ENCODE measurements at regions not wholly inside any gene's neighbourhood (a gene's known extent, or its start where the extent isn't known, plus 50 kb on each side); places are given as distances from the start of the nearest gene placed in this dataset.

- no peak overlapping the region for H3K9ac ChIP-seq (ENCODE audit: low read length)
- H3K27ac ChIP-seq (ENCODE audit: low read depth, low read length) = no peak overlapping the region
- no peak overlapping the region for H3K23ac ChIP-seq (ENCODE audit: low read length)
- no peaks in the 10 kb centered on the region for H3K27me3 ChIP-seq (ENCODE audit: insufficient read depth, low read length, poor library complexity)
- no peak overlapping the region for H2AK5ac ChIP-seq (ENCODE audit: low read length)
- no peaks in the 10 kb centered on the region for H3K36me3 ChIP-seq (ENCODE audit: control insufficient read depth, insufficient read depth, low read length)
- H3K4me3 ChIP-seq (ENCODE audit: low read length) = no peak overlapping the region
- WGBS (ENCODE audit: extremely low coverage, insufficient coverage, low lambda C conversion rate) = no CpG with 5 or more reads among the region's 3 CpGs
- H3K4me2 ChIP-seq (ENCODE audit: low read length) = no peak overlapping the region
- no peak overlapping the region for H3K4ac ChIP-seq (ENCODE audit: low read depth, low read length)
- no peaks in the 10 kb centered on the region for H3K79me1 ChIP-seq (ENCODE audit: low read length)
- no peak overlapping the region for H4K5ac ChIP-seq (ENCODE audit: low read length)
- H4K8ac ChIP-seq (ENCODE audit: low read depth, low read length) = no peak overlapping the region
- no peak overlapping the region for H2BK5ac ChIP-seq (ENCODE audit: low read length)
- H2BK120ac ChIP-seq (ENCODE audit: low read depth, low read length) = no peak overlapping the region
- H3K79me2 ChIP-seq (ENCODE audit: control insufficient read depth, insufficient read depth, low read length) = no peaks in the 10 kb centered on the region
- H3K4me1 ChIP-seq (ENCODE audit: control insufficient read depth, low read depth, low read length) = peaks cover 2% of the 10 kb centered on the region
- no peak for DNase-seq
- no peak overlapping the region for H2BK15ac ChIP-seq (replicated peaks; ENCODE audit: low read depth)
- H3K56ac ChIP-seq (ENCODE audit: low read length) = no peak overlapping the region
- H3K18ac ChIP-seq (ENCODE audit: low read length) = no peak overlapping the region
Observed at GRCh38 chr18:45186832-45187231, 428.4 kb upstream of the SLC14A2 start.

GRCh38 chr18:45191795-45192194, 423.5 kb upstream of the SLC14A2 start:
- no peak overlapping the region for H3K9ac ChIP-seq (ENCODE audit: low read length)
- H4K5ac ChIP-seq (ENCODE audit: low read length) = no peak overlapping the region
- H3K18ac ChIP-seq (ENCODE audit: low read length) = no peak overlapping the region
- H3K36me3 ChIP-seq (ENCODE audit: control insufficient read depth, insufficient read depth, low read length) = no peaks in the 10 kb centered on the region
- H2BK5ac ChIP-seq (ENCODE audit: low read length) = no peak overlapping the region
- H2AK5ac ChIP-seq (ENCODE audit: low read length) = no peak overlapping the region
- H3K4me1 ChIP-seq (ENCODE audit: control insufficient read depth, low read depth, low read length) = peaks cover 2% of the 10 kb centered on the region
- no CpG with 5 or more reads among the region's 1 CpG for WGBS (ENCODE audit: extremely low coverage, insufficient coverage, low lambda C conversion rate)
- H3K4me3 ChIP-seq (ENCODE audit: low read length) = no peak overlapping the region
- H3K56ac ChIP-seq (ENCODE audit: low read length) = no peak overlapping the region
- no peaks in the 10 kb centered on the region for H3K27me3 ChIP-seq (ENCODE audit: insufficient read depth, low read length, poor library complexity)
- no peak overlapping the region for H3K4ac ChIP-seq (ENCODE audit: low read depth, low read length)
- no peak overlapping the region for H2BK15ac ChIP-seq (replicated peaks; ENCODE audit: low read depth)
- no peak overlapping the region for H3K4me2 ChIP-seq (ENCODE audit: low read length)
- no peak overlapping the region for H4K8ac ChIP-seq (ENCODE audit: low read depth, low read length)
- no peaks in the 10 kb centered on the region for H3K79me2 ChIP-seq (ENCODE audit: control insufficient read depth, insufficient read depth, low read length)
- H2BK120ac ChIP-seq (ENCODE audit: low read depth, low read length) = no peak overlapping the region
- H3K27ac ChIP-seq (ENCODE audit: low read depth, low read length) = no peak overlapping the region
- H3K79me1 ChIP-seq (ENCODE audit: low read length) = no peaks in the 10 kb centered on the region
- no peak for DNase-seq
- H3K23ac ChIP-seq (ENCODE audit: low read length) = no peak overlapping the region

GRCh38 chr18:45197526-45197970, 417.7 kb upstream of the SLC14A2 start:
- Histone ChIP-seq H3K4me1 (ENCODE audit: control insufficient read depth, low read depth, low read length) (no peaks in the 10 kb centered on the region), H3K4me3 (ENCODE audit: low read length) (no peak overlapping the region), H3K18ac (ENCODE audit: low read length) (no peak overlapping the region), H3K27ac (ENCODE audit: low read depth, low read length) (no peak overlapping the region), H3K56ac (ENCODE audit: low read length) (no peak overlapping the region), H3K4me2 (ENCODE audit: low read length) (no peak overlapping the region), H2AK5ac (ENCODE audit: low read length) (no peak overlapping the region), H3K27me3 (ENCODE audit: insufficient read depth, low read length, poor library complexity) (no peaks in the 10 kb centered on the region), H4K5ac (ENCODE audit: low read length) (no peak overlapping the region), H3K9ac (ENCODE audit: low read length) (no peak overlapping the region), H3K36me3 (ENCODE audit: control insufficient read depth, insufficient read depth, low read length) (no peaks in the 10 kb centered on the region), H4K8ac (ENCODE audit: low read depth, low read length) (no peak overlapping the region), H3K4ac (ENCODE audit: low read depth, low read length) (no peak overlapping the region), H3K23ac (ENCODE audit: low read length) (no peak overlapping the region), H3K79me1 (ENCODE audit: low read length) (no peaks in the 10 kb centered on the region), H3K79me2 (ENCODE audit: control insufficient read depth, insufficient read depth, low read length) (no peaks in the 10 kb centered on the region), H2BK5ac (ENCODE audit: low read length) (no peak overlapping the region), H2BK15ac (replicated peaks; ENCODE audit: low read depth) (no peak overlapping the region), H2BK120ac (ENCODE audit: low read depth, low read length) (no peak overlapping the region)
- no CpG with 5 or more reads among the region's 5 CpGs for WGBS (ENCODE audit: extremely low coverage, insufficient coverage, low lambda C conversion rate)
- no peak for DNase-seq

DNA sequence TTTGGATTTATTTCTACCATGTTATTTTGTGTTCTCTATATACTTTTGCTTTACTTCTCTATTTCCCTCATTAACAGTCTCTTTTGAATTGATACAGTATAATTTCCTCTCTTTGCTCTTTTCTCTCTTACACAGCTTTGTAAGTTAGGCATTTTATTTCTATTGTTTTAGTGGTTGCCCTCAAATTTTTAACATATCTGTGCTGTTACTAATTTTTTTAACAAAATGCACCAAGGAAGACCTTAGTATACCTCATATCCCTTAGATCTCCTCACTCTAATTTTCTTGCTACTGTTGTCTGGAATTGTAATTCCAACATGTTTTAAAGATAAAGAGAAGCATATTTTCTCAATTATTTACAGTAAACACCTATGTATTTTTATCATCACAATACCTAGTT, 416.8 kb upstream of the SLC14A2 start:
- no peaks in the 10 kb centered on the region for H3K79me2 ChIP-seq (ENCODE audit: control insufficient read depth, insufficient read depth, low read length)
- no peak for DNase-seq
- no peak overlapping the region for H3K27ac ChIP-seq (ENCODE audit: low read depth, low read length)
- H2BK5ac ChIP-seq (ENCODE audit: low read length) = no peak overlapping the region
- no peak overlapping the region for H3K4ac ChIP-seq (ENCODE audit: low read depth, low read length)
- no peak overlapping the region for H3K4me3 ChIP-seq (ENCODE audit: low read length)
- H3K4me2 ChIP-seq (ENCODE audit: low read length) = no peak overlapping the region
- H3K4me1 ChIP-seq (ENCODE audit: control insufficient read depth, low read depth, low read length) = no peaks in the 10 kb centered on the region
- no peaks in the 10 kb centered on the region for H3K36me3 ChIP-seq (ENCODE audit: control insufficient read depth, insufficient read depth, low read length)
- no peak overlapping the region for H4K5ac ChIP-seq (ENCODE audit: low read length)
- H3K79me1 ChIP-seq (ENCODE audit: low read length) = no peaks in the 10 kb centered on the region
- no peak overlapping the region for H3K56ac ChIP-seq (ENCODE audit: low read length)
- H2BK120ac ChIP-seq (ENCODE audit: low read depth, low read length) = no peak overlapping the region
- no peak overlapping the region for H4K8ac ChIP-seq (ENCODE audit: low read depth, low read length)
- no peak overlapping the region for H3K23ac ChIP-seq (ENCODE audit: low read length)
- no peak overlapping the region for H2BK15ac ChIP-seq (replicated peaks; ENCODE audit: low read depth)
- no peak overlapping the region for H3K18ac ChIP-seq (ENCODE audit: low read length)
- H3K27me3 ChIP-seq (ENCODE audit: insufficient read depth, low read length, poor library complexity) = no peaks in the 10 kb centered on the region
- no peak overlapping the region for H2AK5ac ChIP-seq (ENCODE audit: low read length)
- H3K9ac ChIP-seq (ENCODE audit: low read length) = no peak overlapping the region

DNA sequence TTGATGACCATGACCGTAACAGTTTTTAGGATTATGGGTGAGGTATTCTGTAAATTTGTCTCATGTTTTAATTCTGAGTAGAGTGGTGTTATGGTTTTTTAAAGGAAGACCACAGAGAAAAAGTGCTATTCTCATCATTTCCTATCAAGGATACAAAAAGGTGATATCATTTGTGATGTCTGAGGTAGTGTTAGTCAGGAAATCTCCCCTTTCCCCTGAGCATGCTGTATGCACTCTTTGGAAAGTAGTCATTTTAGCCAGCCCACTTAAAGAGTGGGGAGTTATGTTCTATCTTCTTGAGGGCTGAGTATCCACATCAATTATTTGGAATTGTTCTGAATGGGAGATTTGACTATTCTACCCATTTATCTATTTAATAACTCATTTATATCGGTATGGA, 414.2 kb upstream of the SLC14A2 start:
- H2AK5ac ChIP-seq (ENCODE audit: low read length) = no peak overlapping the region
- no peak overlapping the region for H4K8ac ChIP-seq (ENCODE audit: low read depth, low read length)
- no peaks in the 10 kb centered on the region for H3K4me1 ChIP-seq (ENCODE audit: control insufficient read depth, low read depth, low read length)
- H3K36me3 ChIP-seq (ENCODE audit: control insufficient read depth, insufficient read depth, low read length) = no peaks in the 10 kb centered on the region
- no CpG with 5 or more reads among the region's 2 CpGs for WGBS (ENCODE audit: extremely low coverage, insufficient coverage, low lambda C conversion rate)
- no peak overlapping the region for H2BK15ac ChIP-seq (replicated peaks; ENCODE audit: low read depth)
- no peak overlapping the region for H3K56ac ChIP-seq (ENCODE audit: low read length)
- no peak overlapping the region for H2BK120ac ChIP-seq (ENCODE audit: low read depth, low read length)
- H3K9ac ChIP-seq (ENCODE audit: low read length) = no peak overlapping the region
- H3K79me1 ChIP-seq (ENCODE audit: low read length) = no peaks in the 10 kb centered on the region
- H3K27me3 ChIP-seq (ENCODE audit: insufficient read depth, low read length, poor library complexity) = no peaks in the 10 kb centered on the region
- no peak overlapping the region for H3K4me3 ChIP-seq (ENCODE audit: low read length)
- H3K18ac ChIP-seq (ENCODE audit: low read length) = no peak overlapping the region
- no peaks in the 10 kb centered on the region for H3K79me2 ChIP-seq (ENCODE audit: control insufficient read depth, insufficient read depth, low read length)
- H4K5ac ChIP-seq (ENCODE audit: low read length) = no peak overlapping the region
- no peak overlapping the region for H2BK5ac ChIP-seq (ENCODE audit: low read length)
- DNase-seq = no peak
- no peak overlapping the region for H3K4me2 ChIP-seq (ENCODE audit: low read length)
- no peak overlapping the region for H3K23ac ChIP-seq (ENCODE audit: low read length)
- no peak overlapping the region for H3K4ac ChIP-seq (ENCODE audit: low read depth, low read length)
- no peak overlapping the region for H3K27ac ChIP-seq (ENCODE audit: low read depth, low read length)

DNA sequence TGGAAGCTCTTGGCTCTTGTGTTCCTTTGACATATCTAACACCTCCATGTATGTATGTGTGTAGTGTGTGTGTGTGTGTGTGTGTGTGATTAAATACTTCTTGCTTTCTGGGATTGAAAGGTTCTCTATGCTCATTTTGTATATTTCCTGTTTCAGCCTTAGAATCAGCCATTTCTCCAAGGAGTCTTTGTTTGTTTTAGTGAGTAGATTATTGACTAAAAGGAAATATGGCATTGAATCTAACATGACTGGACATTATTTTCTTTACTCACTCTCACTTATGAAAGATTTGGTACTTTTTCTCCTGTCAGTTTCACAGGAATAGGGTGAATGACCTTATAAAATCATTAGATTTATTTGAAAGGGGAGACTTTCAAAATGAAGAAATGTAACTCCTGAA, 413.8 kb upstream of the SLC14A2 start:
- no peak overlapping the region for H3K18ac ChIP-seq (ENCODE audit: low read length)
- H4K5ac ChIP-seq (ENCODE audit: low read length) = no peak overlapping the region
- H2BK5ac ChIP-seq (ENCODE audit: low read length) = no peak overlapping the region
- H3K27me3 ChIP-seq (ENCODE audit: insufficient read depth, low read length, poor library complexity) = no peaks in the 10 kb centered on the region
- no peak overlapping the region for H3K4ac ChIP-seq (ENCODE audit: low read depth, low read length)
- H3K27ac ChIP-seq (ENCODE audit: low read depth, low read length) = no peak overlapping the region
- H2AK5ac ChIP-seq (ENCODE audit: low read length) = no peak overlapping the region
- H3K79me2 ChIP-seq (ENCODE audit: control insufficient read depth, insufficient read depth, low read length) = no peaks in the 10 kb centered on the region
- H2BK15ac ChIP-seq (replicated peaks; ENCODE audit: low read depth) = no peak overlapping the region
- no peak overlapping the region for H3K56ac ChIP-seq (ENCODE audit: low read length)
- no peak for DNase-seq
- H3K4me3 ChIP-seq (ENCODE audit: low read length) = no peak overlapping the region
- no peaks in the 10 kb centered on the region for H3K36me3 ChIP-seq (ENCODE audit: control insufficient read depth, insufficient read depth, low read length)
- no peak overlapping the region for H2BK120ac ChIP-seq (ENCODE audit: low read depth, low read length)
- no peak overlapping the region for H3K4me2 ChIP-seq (ENCODE audit: low read length)
- no peak overlapping the region for H3K23ac ChIP-seq (ENCODE audit: low read length)
- no peaks in the 10 kb centered on the region for H3K79me1 ChIP-seq (ENCODE audit: low read length)
- no peak overlapping the region for H3K9ac ChIP-seq (ENCODE audit: low read length)
- H4K8ac ChIP-seq (ENCODE audit: low read depth, low read length) = no peak overlapping the region
- no peaks in the 10 kb centered on the region for H3K4me1 ChIP-seq (ENCODE audit: control insufficient read depth, low read depth, low read length)
